Adrenal gland (tissue), 9 donors: ENCODE measurements at regions not wholly inside any gene's neighbourhood (a gene's known extent, or its start where the extent isn't known, plus 50 kb on each side); places are given as distances from the start of the nearest gene placed in this dataset.

Source experiments
- DNase-seq, 7 donors: peaks; one replicate each; pipeline ENCODE4 v3.0.0-alpha.2; 2019 to 2020
- H3K27ac ChIP-seq, 5 donors: fragments of 200-600 bp; sonication (generic) in 4 of 5; 1 replicate in 3 of 5; 2 replicates in 2 of 5; pipeline versions ENCODE4 v1.5.1 to v1.8.0; 2016 to 2020; ENCODE audit warnings: mild to moderate bottlenecking in 1 of 5
- H3K27me3 ChIP-seq: fragments of 200-600 bp; 2 replicates; pipeline ENCODE4 v1.8.0; 2021
- H3K36me3 ChIP-seq, 2 donors: fragments of 200-600 bp; replicated peaks in 1 of 2; 1 replicate in 1 of 2; 2 replicates in 1 of 2; pipeline versions ENCODE4 v1.5.1 to v1.8.0; 2018 to 2022
- H3K4me1 ChIP-seq, 2 donors: fragments of 200-600 bp; replicated peaks in 1 of 2; 1 replicate in 1 of 2; 2 replicates in 1 of 2; pipeline versions ENCODE4 v1.5.1 to v1.8.0; 2018 to 2021
- H3K4me3 ChIP-seq, 4 donors: fragments of 200-600 bp; sonication (generic) in 3 of 4; one replicate each; pipeline ENCODE4 v1.5.1; 2016 to 2018
- H3K9me3 ChIP-seq, 3 donors: fragments of 200-600 bp; sonication (generic) in 1 of 3; replicated peaks in 1 of 3; 1 replicate in 2 of 3; 2 replicates in 1 of 3; pipeline versions ENCODE4 v1.5.1 to v1.8.0; 2016 to 2021
- POLR2A ChIP-seq, 2 donors: fragments of 450-650 bp; IDR thresholded peaks; one replicate each; pipeline ENCODE4 v1.6.1; 2017; ENCODE audit warnings: antibody characterized with exemption in 2 of 2, mild to moderate bottlenecking in 2 of 2, moderate library complexity in 1 of 2
- WGBS, 4 donors: extraction: QIAGEN DNeasy Blood & Tissue Kit in 2 of 4; methylation state at CpG; one replicate each; pipeline versions ENCODE4 v1.1.5 to v1.1.7; 2013 to 2017; 5-methylcytosine and 5-hydroxymethylcytosine counted together
- intact Hi-C, 2 donors: fragments of 100-400 bp; cut with DNase I; formaldehyde crosslinking; loops; one replicate each; pipeline versions ENCODE4 v1.14.1 to v1.15.0; 2022 to 2023
- TF ChIP-seq, protein P1 (sequence below), 6 experiments: fragments of 450-650 bp in 4 of 6; fragments of 200-600 bp in 2 of 6; sonication (generic) in 1 of 6; IDR thresholded peaks; 1 replicate in 5 of 6; 2 replicates in 1 of 6; pipeline versions ENCODE4 v1.5.1 to v1.8.0; 2016 to 2021; ENCODE audit warnings: antibody characterized with exemption in 6 of 6, mild to moderate bottlenecking in 2 of 6, moderate library complexity in 1 of 6
- donor health status: healthy with polysubstance abuse.
- donor health status: Bipolar disorder and iron deficiency.
- donor health status: DM: yes; HTN: yes; CAD: no.
- donor health status: DM: no; HTN: no; CAD: no.
- donor health status: DM: no; HTN: no; CAD: no.

GRCh38 chr2:234583331-234583730 is 86.5 kb upstream of the ARL4C start:
- H3K9me3 ChIP-seq = no peaks in the 10 kb centered on the region
- H3K27ac ChIP-seq = no peak overlapping the region
- no peak overlapping the region for H3K4me3 ChIP-seq
- TF ChIP-seq, protein P1, sequence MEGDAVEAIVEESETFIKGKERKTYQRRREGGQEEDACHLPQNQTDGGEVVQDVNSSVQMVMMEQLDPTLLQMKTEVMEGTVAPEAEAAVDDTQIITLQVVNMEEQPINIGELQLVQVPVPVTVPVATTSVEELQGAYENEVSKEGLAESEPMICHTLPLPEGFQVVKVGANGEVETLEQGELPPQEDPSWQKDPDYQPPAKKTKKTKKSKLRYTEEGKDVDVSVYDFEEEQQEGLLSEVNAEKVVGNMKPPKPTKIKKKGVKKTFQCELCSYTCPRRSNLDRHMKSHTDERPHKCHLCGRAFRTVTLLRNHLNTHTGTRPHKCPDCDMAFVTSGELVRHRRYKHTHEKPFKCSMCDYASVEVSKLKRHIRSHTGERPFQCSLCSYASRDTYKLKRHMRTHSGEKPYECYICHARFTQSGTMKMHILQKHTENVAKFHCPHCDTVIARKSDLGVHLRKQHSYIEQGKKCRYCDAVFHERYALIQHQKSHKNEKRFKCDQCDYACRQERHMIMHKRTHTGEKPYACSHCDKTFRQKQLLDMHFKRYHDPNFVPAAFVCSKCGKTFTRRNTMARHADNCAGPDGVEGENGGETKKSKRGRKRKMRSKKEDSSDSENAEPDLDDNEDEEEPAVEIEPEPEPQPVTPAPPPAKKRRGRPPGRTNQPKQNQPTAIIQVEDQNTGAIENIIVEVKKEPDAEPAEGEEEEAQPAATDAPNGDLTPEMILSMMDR (IDR thresholded peaks at IDR 0.05) = no peak
- no peak for TF ChIP-seq POLR2A (IDR thresholded peaks at IDR 0.05)
- 79 to 90% (median 85%) methylated on average over 4 of the region's 4 CpGs for WGBS, 4 donors
- DNase-seq = no peak
- H3K4me1 ChIP-seq = no peaks in the 10 kb centered on the region
- no peaks in the 10 kb centered on the region for H3K27me3 ChIP-seq
- intact Hi-C loops = no loop called here
- no peaks in the 10 kb centered on the region for H3K36me3 ChIP-seq

DNA sequence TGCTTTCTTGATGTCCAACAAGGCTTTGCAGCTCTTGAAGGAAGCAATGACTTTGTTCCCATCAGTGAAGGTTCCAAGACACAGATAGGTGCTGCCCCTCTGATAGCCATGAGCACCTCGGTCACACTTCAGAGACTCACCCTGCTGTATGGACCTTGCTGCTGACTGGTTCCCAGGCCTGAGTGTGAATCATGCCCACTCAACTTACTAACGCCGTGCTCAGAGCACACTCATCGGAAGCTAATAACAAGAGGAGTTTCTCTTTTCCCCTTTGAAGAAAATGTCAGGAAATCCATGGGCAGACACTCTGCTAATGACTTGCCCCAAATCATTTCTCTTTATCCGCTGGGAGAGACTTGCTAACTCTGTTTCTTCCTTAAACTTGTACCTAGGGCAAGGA is 83.8 kb upstream of the ARL4C start:
- WGBS, 4 donors = 93 to 97% (median 95%) methylated on average over 5 of the region's 5 CpGs
- no peak overlapping the region for H3K4me3 ChIP-seq
- no peaks in the 10 kb centered on the region for H3K36me3 ChIP-seq
- no peaks in the 10 kb centered on the region for H3K4me1 ChIP-seq
- no peak overlapping the region for H3K27ac ChIP-seq
- no peaks in the 10 kb centered on the region for H3K27me3 ChIP-seq
- DNase-seq = no peak
- TF ChIP-seq, protein P1 (IDR thresholded peaks at IDR 0.05) = no peak
- TF ChIP-seq POLR2A (IDR thresholded peaks at IDR 0.05) = no peak
- H3K9me3 ChIP-seq = no peaks in the 10 kb centered on the region
- intact Hi-C loops = no loop called here

GRCh38 chr2:234579231-234579962 is 82.5 kb upstream of the ARL4C start:
- intact Hi-C loops = loop anchor here in 1 of 2 donors (10.0 kb wide), 1 partner anchor 355 kb away; no protein-coding TSS in a partner anchor
- no peaks in the 10 kb centered on the region for H3K27me3 ChIP-seq
- no peaks in the 10 kb centered on the region for H3K9me3 ChIP-seq
- TF ChIP-seq POLR2A (IDR thresholded peaks at IDR 0.05) = no peak
- TF ChIP-seq, protein P1 (IDR thresholded peaks at IDR 0.05) = no peak
- no peaks in the 10 kb centered on the region for H3K4me1 ChIP-seq
- no peaks in the 10 kb centered on the region for H3K36me3 ChIP-seq
- 86 to 94% (median 88%) methylated on average over 6 to 10 of the region's 10 CpGs for WGBS, 4 donors
- no peak overlapping the region for H3K4me3 ChIP-seq
- no peak overlapping the region for H3K27ac ChIP-seq
- DNase-seq = no peak

- Histone ChIP-seq H3K4me1 (no peaks in the 10 kb centered on the region), H3K9me3 (no peaks in the 10 kb centered on the region), H3K36me3 (no peaks in the 10 kb centered on the region), H3K27ac (no peak overlapping the region), H3K4me3 (no peak overlapping the region), H3K27me3 (no peaks in the 10 kb centered on the region)
- intact Hi-C loops = loop anchor here in 1 of 2 donors (10.0 kb wide), 1 partner anchor 356 kb away; no protein-coding TSS in a partner anchor
- WGBS, 4 donors = 88 to 94% (median 93%) methylated on average over 2 of the region's 2 CpGs
- no peak for DNase-seq
- no peak for TF ChIP-seq POLR2A (IDR thresholded peaks at IDR 0.05)
- TF ChIP-seq, protein P1 (IDR thresholded peaks at IDR 0.05) = no peak
These were observed 81.5 kb upstream of the ARL4C start for GRCh38 chr2:234578389-234578788.
